ENCODE measurements at regions not wholly inside any gene's neighbourhood (a gene's known extent, or its start where the extent isn't known, plus 50 kb on each side); places are given as distances from the start of the nearest gene placed in this dataset.
A peak's percentile ranks its signal among the peaks of the same experiment; 100 is the strongest.

DNA sequence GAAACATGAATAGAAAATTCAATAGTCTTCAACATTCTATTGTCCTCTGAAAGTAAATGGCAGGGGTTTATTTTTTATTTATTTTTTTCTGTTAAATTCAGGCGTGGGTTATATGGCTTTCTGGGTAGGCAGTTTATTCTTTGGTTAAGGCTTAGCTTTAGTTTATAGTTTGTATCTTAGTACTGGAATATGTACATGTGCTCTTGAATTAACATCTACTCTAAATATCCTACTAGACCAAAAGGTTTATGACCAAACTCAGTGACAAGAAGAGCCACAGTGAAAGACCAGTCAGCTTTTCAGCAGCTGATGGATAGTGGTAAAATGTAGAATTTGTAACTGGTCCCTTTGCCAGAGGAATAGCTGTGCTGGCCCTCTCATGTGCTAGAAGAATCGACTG is 62.0 kb upstream of the DAB2 start:
- Histone ChIP-seq H3K9me3 (ENCODE audit: control insufficient read depth, low read length) (peaks cover 1% of the 10 kb centered on the region), H3K27ac (ENCODE audit: low read depth in 1 of 2, low read length in 2 of 2) (no peak overlapping the region), H3K36me3 (ENCODE audit: control insufficient read depth in 1 of 2, insufficient read depth in 2 of 2, low read length in 1 of 2) (no peaks in the 10 kb centered on the region), H3K4me3 (ENCODE audit: low read length in 2 of 2) (no peak overlapping the region), H3K27me3 (ENCODE audit: control insufficient read depth in 1 of 2, insufficient read depth in 2 of 2, low read length in 1 of 2) (no peaks in the 10 kb centered on the region), H3K4me1 (ENCODE audit: control insufficient read depth in 1 of 2, insufficient read depth in 2 of 2, low read length in 2 of 2) (no peaks in the 10 kb centered on the region)
- DNase-seq (no peak), ATAC-seq (ENCODE audit: low FRiP score) (no peak)
- intact Hi-C loops (cut with DNase I) = no loop called here
- 57 to 85% methylated on average over 2 of the region's 2 CpGs for WGBS, 2 donors

DNA sequence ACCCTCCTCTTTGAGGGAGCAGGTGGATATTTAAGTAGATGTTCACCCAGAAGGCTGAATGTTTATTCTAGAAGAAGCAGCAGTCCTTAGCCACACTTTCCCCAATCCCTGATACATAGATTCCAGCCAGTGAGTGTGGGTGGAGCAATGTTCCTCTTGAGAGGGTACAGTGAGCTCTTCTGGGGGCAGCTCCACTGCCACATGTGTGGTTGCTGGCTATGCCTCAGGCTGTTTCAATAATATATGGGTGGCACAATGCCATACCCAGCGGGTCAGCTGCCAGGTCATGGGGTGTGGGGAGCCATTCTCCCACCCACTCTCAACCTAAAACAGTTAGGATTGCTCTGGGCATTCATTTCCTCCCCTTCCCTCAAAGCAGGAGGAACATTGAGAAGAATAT is 61.6 kb upstream of the DAB2 start:
- Histone ChIP-seq H3K27ac (ENCODE audit: low read depth in 1 of 2, low read length in 2 of 2) (no peak overlapping the region), H3K4me1 (ENCODE audit: control insufficient read depth in 1 of 2, insufficient read depth in 2 of 2, low read length in 2 of 2) (no peaks in the 10 kb centered on the region), H3K4me3 (ENCODE audit: low read length in 2 of 2) (no peak overlapping the region), H3K9me3 (ENCODE audit: control insufficient read depth, low read length) (peaks cover 1% of the 10 kb centered on the region), H3K27me3 (ENCODE audit: control insufficient read depth in 1 of 2, insufficient read depth in 2 of 2, low read length in 1 of 2) (no peaks in the 10 kb centered on the region), H3K36me3 (ENCODE audit: control insufficient read depth in 1 of 2, insufficient read depth in 2 of 2, low read length in 1 of 2) (no peaks in the 10 kb centered on the region)
- intact Hi-C loops (cut with DNase I) = no loop called here
- WGBS, 2 donors = 32 to 43% methylated on average over 1 of the region's 1 CpG
- DNase-seq (no peak), ATAC-seq (ENCODE audit: low FRiP score) (no peak)

DNA sequence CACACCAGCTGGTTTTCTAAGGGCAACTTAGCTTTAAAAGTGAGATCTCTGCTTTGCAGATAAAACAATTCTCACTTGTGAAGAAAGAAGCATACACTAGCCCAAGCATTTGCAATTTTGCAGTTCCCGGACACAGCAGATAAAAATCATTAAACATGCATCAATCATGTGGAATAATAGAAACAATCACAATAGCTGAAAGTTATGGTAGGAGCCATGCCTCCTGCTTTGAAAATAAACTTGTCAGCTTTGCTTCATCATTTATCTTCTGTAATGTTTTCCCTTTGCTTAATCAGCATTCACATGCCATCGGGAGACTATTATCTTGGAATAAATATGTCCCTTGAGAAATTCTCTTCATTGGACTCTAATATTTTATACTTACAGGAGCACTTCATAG is 60.3 kb upstream of the DAB2 start:
- H3K27ac ChIP-seq (ENCODE audit: low read depth in 1 of 2, low read length in 2 of 2) = no peak overlapping the region
- DNase-seq (no peak), ATAC-seq (ENCODE audit: low FRiP score) (no peak)
- H3K4me1 ChIP-seq (ENCODE audit: control insufficient read depth in 1 of 2, insufficient read depth in 2 of 2, low read length in 2 of 2) = no peaks in the 10 kb centered on the region
- H3K27me3 ChIP-seq (ENCODE audit: control insufficient read depth in 1 of 2, insufficient read depth in 2 of 2, low read length in 1 of 2) = no peaks in the 10 kb centered on the region
- WGBS, 2 donors = 5 to 7% methylated on average over 2 of the region's 2 CpGs
- H3K4me3 ChIP-seq (ENCODE audit: low read length in 2 of 2) = no peak overlapping the region
- intact Hi-C loops (cut with DNase I) = no loop called here
- peaks cover 1% of the 10 kb centered on the region for H3K9me3 ChIP-seq (ENCODE audit: control insufficient read depth, low read length)
- no peaks in the 10 kb centered on the region for H3K36me3 ChIP-seq (ENCODE audit: control insufficient read depth in 1 of 2, insufficient read depth in 2 of 2, low read length in 1 of 2)

DNA sequence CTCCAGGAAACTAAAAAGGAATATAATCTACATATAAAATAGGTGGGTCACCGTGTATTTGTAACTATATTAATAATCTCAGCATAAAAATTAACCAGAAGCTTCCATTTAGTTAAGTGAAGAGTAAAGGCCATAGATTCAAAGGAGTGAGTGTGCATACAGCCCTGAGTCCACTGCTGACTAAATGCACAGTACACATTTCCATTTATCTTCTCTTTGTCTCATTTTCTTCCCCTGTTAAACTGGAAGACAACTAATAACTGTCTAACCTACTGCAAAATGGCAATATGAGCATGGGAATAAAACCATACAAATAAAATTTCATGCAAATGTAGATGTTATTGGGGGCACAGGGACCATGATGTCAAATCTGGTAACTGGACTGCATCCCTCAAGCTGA is 59.9 kb upstream of the DAB2 start:
- intact Hi-C loops (cut with DNase I) = no loop called here
- Histone ChIP-seq H3K4me1 (ENCODE audit: control insufficient read depth in 1 of 2, insufficient read depth in 2 of 2, low read length in 2 of 2) (no peaks in the 10 kb centered on the region), H3K4me3 (ENCODE audit: low read length in 2 of 2) (no peak overlapping the region), H3K27ac (ENCODE audit: low read depth in 1 of 2, low read length in 2 of 2) (no peak overlapping the region), H3K36me3 (ENCODE audit: control insufficient read depth in 1 of 2, insufficient read depth in 2 of 2, low read length in 1 of 2) (no peaks in the 10 kb centered on the region), H3K27me3 (ENCODE audit: control insufficient read depth in 1 of 2, insufficient read depth in 2 of 2, low read length in 1 of 2) (no peaks in the 10 kb centered on the region), H3K9me3 (ENCODE audit: control insufficient read depth, low read length) (peaks cover 1% of the 10 kb centered on the region)
- WGBS, 2 donors = 70 to 78% methylated on average over 1 of the region's 1 CpG
- DNase-seq (no peak), ATAC-seq (ENCODE audit: low FRiP score) (no peak)

DNA sequence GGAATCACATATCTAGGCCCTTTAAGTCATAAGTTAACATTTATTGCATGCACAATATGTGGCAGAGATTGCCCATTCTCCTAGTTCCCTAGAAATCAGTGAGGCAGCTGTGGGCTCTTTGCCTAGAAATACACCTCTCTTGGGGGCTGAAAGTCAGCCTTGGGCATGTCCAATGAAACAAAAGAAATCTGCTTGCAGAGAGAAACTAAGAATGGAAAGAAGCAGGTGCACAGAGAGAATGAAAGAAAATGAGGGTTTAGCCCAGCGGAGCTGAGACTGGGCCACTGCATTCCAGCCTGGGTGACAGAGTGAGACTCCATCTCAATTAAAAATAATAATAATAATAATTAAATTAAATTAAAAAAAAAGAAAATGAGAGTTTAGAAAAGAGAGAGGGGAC is 57.3 kb upstream of the DAB2 start:
- intact Hi-C loops (cut with DNase I) = no loop called here
- ATAC-seq (ENCODE audit: low FRiP score) (no peak), DNase-seq (no peak)
- H3K4me1 ChIP-seq (ENCODE audit: control insufficient read depth in 1 of 2, insufficient read depth in 2 of 2, low read length in 2 of 2) = peaks cover 0 to 1% of the 10 kb centered on the region in 2 donors
- no peaks in the 10 kb centered on the region for H3K36me3 ChIP-seq (ENCODE audit: control insufficient read depth in 1 of 2, insufficient read depth in 2 of 2, low read length in 1 of 2)
- H3K9me3 ChIP-seq (ENCODE audit: control insufficient read depth, low read length) = no peaks in the 10 kb centered on the region
- 97 to 100% methylated on average over 1 of the region's 1 CpG for WGBS, 2 donors
- no peaks in the 10 kb centered on the region for H3K27me3 ChIP-seq (ENCODE audit: control insufficient read depth in 1 of 2, insufficient read depth in 2 of 2, low read length in 1 of 2)
- no peak overlapping the region for H3K27ac ChIP-seq (ENCODE audit: low read depth in 1 of 2, low read length in 2 of 2)
- no peak overlapping the region for H3K4me3 ChIP-seq (ENCODE audit: low read length in 2 of 2)

DNA sequence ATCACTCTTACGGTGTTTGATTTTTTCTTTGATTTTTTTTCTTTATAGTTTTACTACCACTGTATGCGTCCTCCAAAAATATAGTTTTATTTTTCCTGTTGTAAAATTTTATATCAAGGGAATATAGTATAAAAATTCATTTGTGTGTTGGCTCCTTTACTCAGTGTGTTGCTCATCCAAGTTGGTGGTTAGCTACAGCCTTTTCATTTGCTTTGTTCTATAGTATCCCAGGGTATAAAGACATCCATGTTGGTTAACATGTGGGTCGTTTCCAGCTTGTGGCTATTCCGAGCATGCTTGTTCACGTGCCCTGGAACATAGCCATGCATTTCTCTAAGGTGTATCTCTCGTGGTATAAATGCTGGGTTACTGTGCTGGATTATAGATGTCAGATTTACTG is 54.8 kb upstream of the DAB2 start:
- Histone ChIP-seq H3K27me3 (ENCODE audit: control insufficient read depth in 1 of 2, insufficient read depth in 2 of 2, low read length in 1 of 2) (no peaks in the 10 kb centered on the region), H3K4me3 (ENCODE audit: low read length in 2 of 2) (no peak overlapping the region), H3K4me1 (ENCODE audit: control insufficient read depth in 1 of 2, insufficient read depth in 2 of 2, low read length in 2 of 2) (peaks cover 0 to 1% of the 10 kb centered on the region in 2 donors), H3K36me3 (ENCODE audit: control insufficient read depth in 1 of 2, insufficient read depth in 2 of 2, low read length in 1 of 2) (no peaks in the 10 kb centered on the region), H3K9me3 (ENCODE audit: control insufficient read depth, low read length) (no peaks in the 10 kb centered on the region), H3K27ac (ENCODE audit: low read depth in 1 of 2, low read length in 2 of 2) (no peak overlapping the region)
- WGBS, 2 donors = 80% methylated on average over 6 of the region's 6 CpGs
- DNase-seq (no peak), ATAC-seq (ENCODE audit: low FRiP score) (no peak)
- intact Hi-C loops (cut with DNase I) = no loop called here

DNA sequence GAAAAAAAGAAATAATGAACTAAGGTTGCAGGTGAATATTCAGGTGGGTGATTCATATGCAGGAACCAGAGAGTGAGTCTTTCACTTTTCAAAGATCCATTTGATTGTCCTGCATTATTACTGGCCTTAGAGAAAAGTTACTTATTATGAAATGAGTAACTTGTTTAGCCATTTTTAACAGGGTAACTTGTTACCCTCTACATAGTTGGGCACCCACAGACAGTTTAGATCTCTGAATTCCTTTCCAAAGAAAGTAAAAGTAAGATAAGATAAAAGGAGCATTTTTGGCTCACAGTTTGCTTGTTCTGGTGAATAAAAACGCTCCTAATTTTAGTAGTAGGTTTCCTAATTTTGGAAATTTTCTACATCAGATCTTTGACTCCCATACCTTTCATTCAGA is 54.1 kb upstream of the DAB2 start:
- H3K27me3 ChIP-seq (ENCODE audit: control insufficient read depth in 1 of 2, insufficient read depth in 2 of 2, low read length in 1 of 2) = no peaks in the 10 kb centered on the region
- intact Hi-C loops (cut with DNase I) = no loop called here
- H3K27ac ChIP-seq (ENCODE audit: low read depth in 1 of 2, low read length in 2 of 2) = no peak overlapping the region
- no peak for DNase-seq
- no peak for ATAC-seq (ENCODE audit: low FRiP score)
- H3K36me3 ChIP-seq (ENCODE audit: control insufficient read depth in 1 of 2, insufficient read depth in 2 of 2, low read length in 1 of 2) = no peaks in the 10 kb centered on the region
- WGBS, 2 donors = 0% methylated on average over 1 of the region's 1 CpG
- H3K4me3 ChIP-seq (ENCODE audit: low read length in 2 of 2) = no peak overlapping the region
- peaks cover 0 to 1% of the 10 kb centered on the region in 2 donors for H3K4me1 ChIP-seq (ENCODE audit: control insufficient read depth in 1 of 2, insufficient read depth in 2 of 2, low read length in 2 of 2)
- H3K9me3 ChIP-seq (ENCODE audit: control insufficient read depth, low read length) = no peaks in the 10 kb centered on the region

DNA sequence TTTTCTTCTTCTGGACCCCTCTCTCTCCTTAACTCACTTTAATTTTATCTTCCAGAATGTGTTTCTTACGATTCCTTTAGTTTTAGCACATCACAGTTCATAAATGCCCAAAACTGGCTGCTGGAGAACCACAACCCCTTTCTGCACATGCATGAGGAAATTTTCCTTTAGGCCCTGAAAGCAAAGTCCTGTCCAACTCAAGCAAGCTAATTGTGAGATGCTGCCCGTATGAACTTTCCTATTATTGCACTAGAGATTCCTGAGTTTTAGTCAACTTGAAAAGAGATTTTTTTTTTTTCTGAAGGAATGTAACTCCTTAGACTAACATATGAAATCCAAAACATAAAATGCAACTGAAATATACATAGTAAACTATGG is 52.1 kb upstream of the DAB2 start:
- intact Hi-C loops (cut with DNase I) = no loop called here
- H3K9me3 ChIP-seq (ENCODE audit: control insufficient read depth, low read length) = no peaks in the 10 kb centered on the region
- peaks cover 0 to 1% of the 10 kb centered on the region in 2 donors for H3K4me1 ChIP-seq (ENCODE audit: control insufficient read depth in 1 of 2, insufficient read depth in 2 of 2, low read length in 2 of 2)
- ATAC-seq (ENCODE audit: low FRiP score) (peak; percentile 23), DNase-seq (no peak)
- H3K4me3 ChIP-seq (ENCODE audit: low read length in 2 of 2) = no peak overlapping the region
- H3K36me3 ChIP-seq (ENCODE audit: control insufficient read depth in 1 of 2, insufficient read depth in 2 of 2, low read length in 1 of 2) = no peaks in the 10 kb centered on the region
- no peak overlapping the region for H3K27ac ChIP-seq (ENCODE audit: low read depth in 1 of 2, low read length in 2 of 2)
- WGBS, 2 donors = 12 to 16% methylated on average over 2 of the region's 2 CpGs
- no peaks in the 10 kb centered on the region for H3K27me3 ChIP-seq (ENCODE audit: control insufficient read depth in 1 of 2, insufficient read depth in 2 of 2, low read length in 1 of 2)

DNA sequence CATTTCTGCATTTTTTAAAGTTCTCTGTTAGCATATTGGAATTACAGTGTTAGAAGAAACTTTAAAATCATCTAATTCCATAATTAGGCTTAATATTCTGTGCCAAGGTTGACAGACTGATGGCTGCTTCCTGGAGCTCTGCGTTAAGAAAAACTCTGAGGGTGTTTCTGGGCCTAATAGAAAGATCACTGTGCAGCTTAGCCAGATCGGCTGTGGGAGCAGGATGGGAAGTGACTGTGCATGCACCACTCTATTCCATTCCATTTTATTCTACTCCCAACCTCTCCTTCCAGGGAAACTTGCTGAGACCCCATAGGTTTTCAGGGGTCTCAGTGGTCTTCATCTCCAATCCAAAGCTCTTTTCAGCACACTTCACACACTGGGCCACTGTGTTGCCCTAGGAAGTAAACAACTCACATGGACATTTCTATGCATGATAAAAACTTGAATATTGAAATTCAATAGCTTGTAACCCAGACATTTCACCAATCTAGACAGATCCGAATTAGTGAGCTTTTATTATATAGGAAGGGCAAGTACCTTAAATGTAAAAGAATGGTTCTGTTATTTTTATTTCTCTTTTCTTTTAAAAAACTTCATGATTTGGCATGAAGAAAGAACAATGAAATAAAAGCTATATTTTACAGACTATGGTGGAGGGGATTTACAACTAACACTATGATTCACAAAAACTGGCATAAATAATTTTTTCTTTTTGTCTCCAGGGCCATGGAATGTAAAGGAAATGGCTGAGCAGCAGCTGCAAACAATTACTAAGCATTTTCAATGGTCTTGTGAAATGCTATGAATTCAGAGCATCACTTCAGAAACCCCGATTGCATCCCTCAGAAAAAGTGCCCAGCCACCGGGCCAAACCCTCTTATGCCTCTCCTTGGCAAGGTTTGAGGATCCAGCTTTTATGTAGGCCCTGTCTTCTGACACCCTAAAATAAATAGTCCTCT is 51.4 kb upstream of the DAB2 start:
- no peak overlapping the region for H3K4me3 ChIP-seq (ENCODE audit: low read length in 2 of 2)
- no peak overlapping the region for H3K27ac ChIP-seq (ENCODE audit: low read depth in 1 of 2, low read length in 2 of 2)
- DNase-seq (no peak), ATAC-seq (ENCODE audit: low FRiP score) (no peak)
- H3K27me3 ChIP-seq (ENCODE audit: control insufficient read depth in 1 of 2, insufficient read depth in 2 of 2, low read length in 1 of 2) = no peaks in the 10 kb centered on the region
- intact Hi-C loops (cut with DNase I) = no loop called here
- 45 to 59% methylated on average over 5 of the region's 5 CpGs for WGBS, 2 donors
- peaks cover 0 to 1% of the 10 kb centered on the region in 2 donors for H3K4me1 ChIP-seq (ENCODE audit: control insufficient read depth in 1 of 2, insufficient read depth in 2 of 2, low read length in 2 of 2)
- H3K9me3 ChIP-seq (ENCODE audit: control insufficient read depth, low read length) = no peaks in the 10 kb centered on the region
- H3K36me3 ChIP-seq (ENCODE audit: control insufficient read depth in 1 of 2, insufficient read depth in 2 of 2, low read length in 1 of 2) = no peaks in the 10 kb centered on the region

Data from aorta (tissue), 5 donors.